Brain microvascular endothelial cell (primary cell): ENCODE measurements at regions not wholly inside any gene's neighbourhood (a gene's known extent, or its start where the extent isn't known, plus 50 kb on each side); places are given as distances from the start of the nearest gene placed in this dataset.
A peak's percentile ranks its signal among the peaks of the same experiment; 100 is the strongest.

Experiments
- DNase-seq: peaks from one replicate; pipeline ENCODE4 v3.0.0-alpha.2; 2020
- H3K27ac ChIP-seq: fragments of 250-450 bp; sonication (Bioruptor Pico); 2 replicates; pipeline ENCODE4 v1.5.1; 2020; ENCODE audit warnings: mild to moderate bottlenecking, moderate library complexity
- H3K27me3 ChIP-seq: fragments of 250-450 bp; sonication (Bioruptor Pico); replicated peaks from 2 replicates; pipeline ENCODE4 v1.5.1; 2020; ENCODE audit warnings: mild to moderate bottlenecking
- H3K36me3 ChIP-seq: fragments of 250-450 bp; sonication (Bioruptor Pico); replicated peaks from 2 replicates; pipeline ENCODE4 v1.5.1; 2020; ENCODE audit warnings: mild to moderate bottlenecking
- H3K4me3 ChIP-seq: 2 replicates; pipeline ENCODE4 v1.5.1; 2011; ENCODE audit warnings: low read depth, mild to moderate bottlenecking, control low read depth, low read length, moderate library complexity
- CTCF ChIP-seq: IDR thresholded peaks from 2 replicates; pipeline ENCODE4 v1.5.1; 2011; ENCODE audit warnings: low read depth, mild to moderate bottlenecking, moderate library complexity, low read length, control low read depth, inconsistent platforms; ENCODE audit errors: missing control alignments
- in situ Hi-C: cut with HindIII; loops from 2 replicates; pipeline ENCODE4 v1.10.0; 2017; ENCODE audit warnings: low sequenced_read_pairs, low pct_ligation_motif_present

GRCh38 chr17:68700421-68700820 is 99.3 kb upstream of the FAM20A start:
- H3K27me3 ChIP-seq: no peaks in the 10 kb centered on the region
- H3K4me3 ChIP-seq: no peak overlapping the region
- H3K27ac ChIP-seq: no peak overlapping the region
- no peak for DNase-seq
- in situ Hi-C loops: no loop called here
- H3K36me3 ChIP-seq: no peaks in the 10 kb centered on the region
- TF ChIP-seq CTCF: no peak

- in situ Hi-C loops: no loop called here
- TF ChIP-seq CTCF: no peak
- no peak for DNase-seq
- Histone ChIP-seq H3K4me3 (no peak overlapping the region), H3K36me3 (no peaks in the 10 kb centered on the region), H3K27ac (no peak overlapping the region), H3K27me3 (no peaks in the 10 kb centered on the region)
These were observed 98.8 kb upstream of the FAM20A start for GRCh38 chr17:68699936-68700335.

- no peak overlapping the region for H3K4me3 ChIP-seq
- H3K27ac ChIP-seq: no peak overlapping the region
- no peak for DNase-seq
- H3K36me3 ChIP-seq: no peaks in the 10 kb centered on the region
- no peak for TF ChIP-seq CTCF
- in situ Hi-C loops: no loop called here
- H3K27me3 ChIP-seq: no peaks in the 10 kb centered on the region
These were observed 97.6 kb upstream of the FAM20A start for GRCh38 chr17:68698746-68699145.

GRCh38 chr17:68697850-68698361 is 96.7 kb upstream of the FAM20A start:
- H3K27ac ChIP-seq: peak overlapping the region; percentile 19
- in situ Hi-C loops: no loop called here
- no peaks in the 10 kb centered on the region for H3K27me3 ChIP-seq
- peak; percentile 17 for DNase-seq
- H3K4me3 ChIP-seq: no peak overlapping the region
- TF ChIP-seq CTCF: no peak
- no peaks in the 10 kb centered on the region for H3K36me3 ChIP-seq

GRCh38 chr17:68695659-68696058 is 94.5 kb upstream of the FAM20A start:
- DNase-seq: no peak
- Histone ChIP-seq H3K4me3 (no peak overlapping the region), H3K36me3 (no peaks in the 10 kb centered on the region), H3K27me3 (no peaks in the 10 kb centered on the region), H3K27ac (no peak overlapping the region)
- no peak for TF ChIP-seq CTCF
- in situ Hi-C loops: no loop called here

- H3K27me3 ChIP-seq: no peaks in the 10 kb centered on the region
- no peak for DNase-seq
- in situ Hi-C loops: no loop called here
- H3K4me3 ChIP-seq: no peak overlapping the region
- no peaks in the 10 kb centered on the region for H3K36me3 ChIP-seq
- H3K27ac ChIP-seq: no peak overlapping the region
- TF ChIP-seq CTCF: no peak
These were observed 93.8 kb upstream of the FAM20A start for GRCh38 chr17:68694791-68695485.
